Hepatocyte (in vitro differentiated cells): ENCODE measurements at regions not wholly inside any gene's neighbourhood (a gene's known extent, or its start where the extent isn't known, plus 50 kb on each side); places are given as distances from the start of the nearest gene placed in this dataset.

Source experiments
- CTCF ChIP-seq: fragments of 200-600 bp; sonication (generic); IDR thresholded peaks from 2 replicates; pipeline ENCODE4 v1.5.1; 2016; ENCODE audit warnings: antibody characterized with exemption, mild to moderate bottlenecking; ENCODE audit not compliant: poor library complexity
- EZH2 ChIP-seq: fragments of 200-600 bp; sonication (generic); IDR thresholded peaks from 2 replicates; pipeline ENCODE4 v1.6.1; 2016; ENCODE audit warnings: antibody characterized with exemption, mild to moderate bottlenecking, borderline replicate concordance
- EZH2phosphoT487 ChIP-seq: fragments of 200-600 bp; sonication (generic); IDR thresholded peaks from one replicate; pipeline ENCODE4 v1.6.1; 2018; ENCODE audit warnings: antibody characterized with exemption, mild to moderate bottlenecking, low read depth, moderate library complexity; ENCODE audit not compliant: unreplicated experiment, severe bottlenecking

GRCh38 chr20:59392736-59393135, 92.3 kb downstream of the EDN3 start:
- no peak for TF ChIP-seq CTCF
- TF ChIP-seq EZH2phosphoT487: no peak
- no peak for TF ChIP-seq EZH2
